CD4-positive, alpha-beta T cell treated with Interleukin-4 for 1 hour (primary cell): ENCODE measurements at regions not wholly inside any gene's neighbourhood (a gene's known extent, or its start where the extent isn't known, plus 50 kb on each side); places are given as distances from the start of the nearest gene placed in this dataset.

ENCODE experiments used
- DNase-seq, 2 donors: peaks; one replicate each; pipeline ENCODE4 v3.0.0-alpha.2; 2020 to 2022

- DNase-seq: no peak
Observed at GRCh38 chr6:25013246-25013645, 77.5 kb upstream of the RIPOR2 start.

GRCh38 chr6:25014369-25014768, 78.6 kb upstream of the RIPOR2 start:
- no peak for DNase-seq

GRCh38 chr6:25014791-25015560, 79.2 kb upstream of the RIPOR2 start:
- peak; percentile 83 to 85 for DNase-seq

GRCh38 chr6:25016014-25016720, 80.4 kb upstream of the RIPOR2 start:
- no peak for DNase-seq

GRCh38 chr6:25017486-25017885, 81.7 kb upstream of the RIPOR2 start:
- no peak for DNase-seq

- DNase-seq: peak; percentile 87 to 88
Observed at GRCh38 chr6:25017932-25018567, 82.3 kb upstream of the RIPOR2 start.

GRCh38 chr6:25018568-25018954, 82.8 kb upstream of the RIPOR2 start:
- no peak for DNase-seq

GRCh38 chr6:25022140-25022553, 86.4 kb upstream of the RIPOR2 start:
- no peak for DNase-seq

- no peak for DNase-seq
Observed at GRCh38 chr6:25023781-25024180, 88.0 kb upstream of the RIPOR2 start.

GRCh38 chr6:25024821-25025220, 89.1 kb upstream of the RIPOR2 start:
- no peak for DNase-seq

GRCh38 chr6:25025248-25025918, 89.6 kb upstream of the RIPOR2 start:
- DNase-seq: no peak

GRCh38 chr6:25025919-25026301, 90.2 kb upstream of the RIPOR2 start:
- no peak for DNase-seq

GRCh38 chr6:25026723-25027122, 91.0 kb upstream of the RIPOR2 start:
- DNase-seq: no peak

- DNase-seq: peak; percentile 84 to 86
Observed at GRCh38 chr6:25027221-25027916, 91.6 kb upstream of the RIPOR2 start.

- DNase-seq: no peak
Observed at GRCh38 chr6:25028328-25028727, 92.6 kb upstream of the RIPOR2 start.

GRCh38 chr6:25032934-25033333, 97.2 kb upstream of the RIPOR2 start:
- DNase-seq: no peak

- peak in 1 of 2 donors; percentile 43 for DNase-seq
Observed at GRCh38 chr6:25034431-25034921, 98.7 kb upstream of the RIPOR2 start.

GRCh38 chr6:25035174-25035511, 99.4 kb upstream of the RIPOR2 start:
- no peak for DNase-seq

- DNase-seq: peak; percentile 30 to 59
Observed at GRCh38 chr6:25035512-25036435, 100.0 kb upstream of the RIPOR2 start.

- no peak for DNase-seq
Observed at GRCh38 chr6:25036461-25036860, 100.7 kb upstream of the RIPOR2 start.

- no peak for DNase-seq
Observed at GRCh38 chr6:25038300-25038699, 102.5 kb upstream of the RIPOR2 start.

GRCh38 chr6:25038999-25039398, 103.2 kb upstream of the RIPOR2 start:
- peak in 1 of 2 donors; percentile 58 for DNase-seq
